ENCODE measurements at regions not wholly inside any gene's neighbourhood (a gene's known extent, or its start where the extent isn't known, plus 50 kb on each side); places are given as distances from the start of the nearest gene placed in this dataset.
A peak's percentile ranks its signal among the peaks of the same experiment; 100 is the strongest.
"Not testable (repeated sequence)": the region's sequence is repeated elsewhere in the genome, so short reads cannot be mapped to it uniquely, and the experiment has no call there.

DNA sequence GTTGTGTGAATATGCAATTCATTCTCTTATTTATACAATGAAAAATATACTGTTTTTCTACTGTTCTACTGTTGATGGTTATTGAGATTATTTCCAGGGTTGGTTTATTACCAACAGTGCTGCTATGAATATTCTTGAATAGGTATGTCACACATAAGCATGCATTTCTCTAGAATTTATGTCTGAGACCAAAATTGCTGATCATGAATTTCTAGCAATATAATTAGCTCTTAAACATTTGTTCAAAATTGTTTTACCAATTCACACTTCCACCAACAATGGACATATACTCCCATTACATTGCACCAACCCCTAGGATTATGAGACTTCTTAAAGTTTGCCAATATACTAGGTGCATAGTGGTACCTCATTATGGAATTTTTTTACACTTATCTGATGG lies 164.1 kb upstream of the KCNQ5 start:
- no peak for DNase-seq (ENCODE audit: low read depth, low spot score)

DNA sequence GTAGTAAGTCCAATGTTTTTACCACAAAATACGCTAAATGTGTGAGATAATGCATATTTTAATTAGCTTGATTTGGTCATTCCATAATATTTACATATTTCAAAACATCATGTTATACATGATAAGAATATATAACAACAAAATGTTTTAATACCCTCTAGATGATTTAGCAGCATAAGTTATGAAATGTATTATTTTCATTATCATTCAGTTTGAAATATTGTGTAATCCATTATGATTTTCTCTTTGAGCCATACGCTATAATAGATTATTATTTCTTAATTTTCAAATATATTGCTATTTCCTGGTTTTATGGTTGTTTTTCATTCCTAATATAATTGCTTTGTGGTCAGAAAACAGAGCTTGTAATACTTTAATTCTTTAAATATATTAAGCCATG lies 163.3 kb upstream of the KCNQ5 start:
- DNase-seq (ENCODE audit: low read depth, low spot score), result no peak

DNA sequence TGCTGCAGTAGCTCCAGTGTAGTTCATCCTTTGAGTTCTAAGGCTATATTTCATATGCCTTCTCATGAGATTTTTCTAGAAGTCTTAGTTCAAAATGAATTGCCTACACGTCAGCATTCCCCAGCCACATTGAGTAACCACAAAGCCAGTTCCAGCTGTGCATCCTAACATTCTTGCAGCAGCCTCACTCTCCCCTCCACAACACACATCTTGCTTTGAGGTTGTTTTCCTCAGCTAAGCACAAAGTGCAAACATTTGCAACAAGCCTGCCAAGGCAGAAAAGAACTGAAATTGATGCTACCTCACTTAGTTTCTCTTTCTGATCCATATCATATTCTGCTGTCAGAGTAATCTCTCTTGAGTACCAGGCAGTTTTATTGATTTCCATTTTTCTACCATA lies 160.7 kb upstream of the KCNQ5 start:
- DNase-seq (ENCODE audit: low read depth, low spot score), result peak; percentile 30

DNA sequence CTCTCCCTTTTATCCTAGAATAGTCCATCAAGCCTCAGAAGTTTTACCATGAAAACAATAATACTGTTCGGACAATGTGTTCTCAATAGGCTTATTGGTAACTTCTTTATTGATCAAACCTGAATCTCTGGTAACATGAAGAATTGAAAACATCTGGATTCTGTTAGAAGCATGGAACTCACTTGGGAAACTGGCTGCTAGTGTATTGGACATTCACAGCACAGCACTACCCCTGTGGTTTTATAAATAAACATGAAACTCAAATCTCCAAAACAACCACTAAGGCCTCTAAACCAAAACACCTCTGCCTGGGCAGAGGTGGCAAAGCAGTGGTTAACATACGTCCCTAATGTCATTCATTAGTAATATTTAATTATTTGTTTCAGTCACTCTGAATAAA lies 157.6 kb upstream of the KCNQ5 start:
- peak; percentile 16 for DNase-seq (ENCODE audit: low read depth, low spot score)

DNA sequence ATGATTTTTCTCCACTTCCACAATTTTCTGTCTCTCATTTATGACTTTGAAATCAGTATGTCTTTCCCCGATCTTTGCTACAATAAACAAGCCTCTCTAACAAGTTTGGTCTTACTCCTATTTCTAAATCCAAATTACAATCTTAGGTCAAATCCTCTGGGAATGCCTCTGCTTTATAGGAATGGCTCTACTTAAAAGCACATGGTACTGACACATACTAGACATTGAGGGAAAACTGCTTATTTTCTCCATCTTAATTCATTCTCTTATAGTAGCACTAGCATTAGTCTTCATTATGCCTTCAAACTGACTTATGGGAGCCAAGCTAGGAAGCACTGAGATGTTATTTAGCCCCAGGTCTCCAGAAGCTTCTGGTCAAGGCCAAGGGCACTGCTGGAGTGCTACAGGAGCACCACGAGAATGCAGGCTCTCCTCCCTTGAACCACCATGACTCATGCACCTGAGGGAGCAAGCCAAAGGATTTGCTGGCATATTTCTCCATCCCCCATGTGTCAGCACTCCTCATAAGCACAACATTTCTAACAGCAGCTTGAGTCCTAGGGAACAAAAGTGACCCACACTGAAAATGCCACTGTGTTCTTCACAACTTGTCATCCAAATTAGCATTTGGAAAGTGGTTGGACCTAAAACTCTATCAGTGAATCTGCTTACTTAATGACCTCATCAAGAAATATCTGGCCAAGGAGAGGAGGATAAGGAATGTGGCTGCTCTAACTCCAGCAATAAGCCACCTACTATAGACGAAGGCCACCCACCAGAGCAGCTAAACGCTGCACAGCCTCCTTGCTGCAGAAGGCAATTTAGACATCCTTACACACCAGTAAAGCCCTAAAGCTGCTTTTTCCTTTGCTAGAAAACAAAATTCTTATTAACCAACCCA lies 156.8 kb upstream of the KCNQ5 start:
- peak; percentile 85 for DNase-seq (ENCODE audit: low read depth, low spot score)

DNA sequence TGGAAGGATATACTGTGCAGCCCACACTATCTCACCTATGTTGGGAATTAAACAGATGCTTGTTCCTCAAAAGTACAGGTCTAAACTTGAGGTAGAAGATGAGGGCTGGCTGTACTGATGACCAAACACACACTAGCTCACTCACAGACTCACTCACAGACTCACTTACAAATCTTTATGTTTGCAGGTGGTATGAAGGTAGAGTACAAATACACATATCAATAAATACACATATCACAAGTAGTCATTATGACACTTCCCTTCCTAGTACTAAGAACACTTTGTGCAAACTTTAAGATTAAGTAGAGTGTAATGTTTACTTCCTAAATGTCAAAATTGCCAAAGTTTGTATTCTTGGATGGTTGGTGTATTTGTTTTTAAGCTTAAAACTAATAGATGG lies 155.4 kb upstream of the KCNQ5 start:
- no peak for DNase-seq (ENCODE audit: low read depth, low spot score)

DNA sequence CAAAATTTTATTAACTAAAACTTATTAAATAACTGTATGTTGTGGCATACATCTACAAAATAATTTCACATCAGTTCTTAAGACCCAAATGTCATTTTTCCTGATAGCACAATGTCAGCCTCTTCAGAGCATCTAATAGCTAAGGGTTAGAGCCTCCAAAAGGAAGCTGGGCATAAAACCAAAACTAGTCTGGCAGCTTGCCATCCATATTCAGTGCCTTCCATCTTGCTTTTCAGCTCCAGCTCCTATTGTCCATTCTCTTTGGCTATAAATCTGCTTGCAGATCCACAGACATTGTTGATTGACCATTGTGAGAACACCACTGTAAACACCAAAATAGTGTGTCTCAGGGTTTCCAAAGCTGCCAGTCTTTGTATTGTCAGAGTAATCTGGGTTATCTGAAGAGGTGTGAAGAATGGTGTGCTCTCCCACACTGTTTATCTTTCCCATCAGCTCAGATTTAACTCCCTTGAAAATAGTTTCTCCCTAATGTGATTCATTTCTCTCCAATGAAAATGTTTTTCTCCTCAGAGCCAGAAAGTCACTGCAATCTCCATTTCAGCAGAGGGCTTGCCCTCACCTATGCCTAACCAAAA lies 154.8 kb upstream of the KCNQ5 start:
- DNase-seq (ENCODE audit: low read depth, low spot score), result peak; percentile 18

DNA sequence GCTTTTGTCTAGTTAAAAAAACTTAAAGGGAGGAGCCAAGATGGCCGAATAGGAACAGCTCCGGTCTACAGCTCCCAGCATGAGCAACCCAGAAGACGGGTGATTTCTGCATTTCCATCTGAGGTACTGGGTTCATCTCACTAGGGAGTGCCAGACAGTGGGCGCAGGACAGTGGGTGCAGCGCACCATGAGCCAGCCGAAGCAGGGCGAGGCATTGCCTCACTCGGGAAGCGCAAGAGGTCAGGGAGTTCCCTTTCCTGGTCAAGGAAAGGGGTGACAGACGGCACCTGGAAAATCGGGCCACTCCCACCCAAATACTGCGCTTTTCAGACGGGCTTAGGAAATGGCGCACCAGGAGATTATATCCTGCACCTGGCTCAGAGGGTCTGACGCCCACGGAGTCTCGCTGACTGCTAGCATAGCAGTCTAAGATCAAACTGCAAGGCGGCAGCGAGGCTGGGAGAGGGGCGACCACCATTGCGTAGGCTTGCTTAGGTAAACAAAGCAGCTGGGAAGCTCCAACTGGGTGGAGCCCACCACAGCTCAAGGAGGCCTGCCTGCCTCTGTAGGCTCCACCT lies 152.4 kb upstream of the KCNQ5 start:
- DNase-seq (ENCODE audit: low read depth, low spot score), result not testable (repeated sequence)

DNA sequence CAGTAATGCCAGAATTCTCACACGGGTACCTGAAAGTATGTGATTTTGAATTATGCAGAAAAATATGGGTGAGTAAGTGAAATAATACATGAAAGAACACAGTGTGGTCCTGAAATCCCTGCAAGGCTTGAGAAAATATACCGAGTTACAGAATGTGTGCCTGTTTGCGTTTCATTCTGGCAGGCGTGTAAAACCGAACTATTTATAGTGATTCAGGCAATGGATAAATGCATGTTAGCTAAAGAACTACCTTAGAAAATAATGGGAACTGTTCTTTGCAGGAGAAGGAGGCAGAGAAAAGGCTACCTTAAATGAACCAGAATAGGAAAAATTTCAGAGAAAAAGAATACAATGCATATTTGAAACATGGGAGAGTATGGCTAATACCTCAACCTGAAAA lies 145.8 kb upstream of the KCNQ5 start:
- no peak for DNase-seq (ENCODE audit: low read depth, low spot score)

DNA sequence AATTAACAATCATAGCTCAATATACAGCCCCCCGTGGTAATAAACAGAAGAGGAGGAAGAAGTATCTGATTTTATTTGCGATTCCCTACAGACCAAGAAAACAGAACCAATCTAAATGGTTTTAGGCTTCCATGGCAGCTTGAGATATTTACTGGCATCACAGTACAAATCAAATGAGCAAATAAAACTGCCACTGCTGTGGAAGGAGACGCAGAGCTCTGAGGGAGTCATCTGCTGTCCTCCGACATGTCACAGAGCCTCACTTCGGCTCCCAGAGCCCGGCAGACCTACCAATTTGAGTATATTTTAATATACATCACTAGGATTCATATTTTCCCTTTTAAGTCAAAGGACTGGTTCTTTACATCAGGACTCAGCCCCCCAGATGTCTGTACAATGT lies 145.2 kb upstream of the KCNQ5 start:
- DNase-seq (ENCODE audit: low read depth, low spot score), result no peak

DNA sequence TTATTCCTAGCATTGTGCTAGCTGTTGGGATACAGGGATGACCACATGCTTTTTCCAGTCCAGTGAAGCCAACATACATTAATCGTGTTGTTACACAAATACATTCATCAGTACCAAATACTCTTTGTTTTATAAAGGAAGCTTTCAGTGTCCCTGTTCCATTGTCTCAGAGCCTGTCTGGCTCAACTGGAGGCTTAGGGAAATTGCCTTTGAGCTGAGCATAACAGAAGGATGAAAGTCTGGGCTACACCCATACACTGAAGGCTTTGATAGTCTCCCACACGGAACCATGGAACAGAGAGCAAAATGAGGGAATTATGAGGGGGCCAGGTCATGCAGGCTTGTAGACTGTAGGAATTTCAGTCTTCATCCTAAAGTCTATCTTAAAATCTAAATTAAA lies 126.4 kb upstream of the KCNQ5 start:
- DNase-seq (ENCODE audit: low read depth, low spot score), result no peak

DNA sequence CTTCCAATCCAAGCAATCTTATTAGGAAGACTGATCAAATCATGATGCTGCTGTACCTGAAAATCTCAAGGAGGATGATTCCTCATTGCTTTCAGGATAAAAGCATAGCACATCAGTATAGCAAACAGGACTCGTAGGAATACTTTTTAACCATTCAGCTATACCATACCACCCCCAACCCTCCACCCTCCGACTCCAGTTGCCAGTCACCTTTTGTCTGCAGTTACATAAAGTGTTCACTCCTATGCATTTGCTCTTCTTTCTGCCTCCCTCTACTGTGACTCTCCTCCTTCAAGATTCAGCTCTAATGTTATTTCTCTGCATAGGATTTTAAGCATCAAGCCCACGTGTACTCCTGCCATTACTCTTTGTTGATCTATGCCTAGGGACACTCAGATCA lies 124.7 kb upstream of the KCNQ5 start:
- no peak for DNase-seq (ENCODE audit: low read depth, low spot score)

DNA sequence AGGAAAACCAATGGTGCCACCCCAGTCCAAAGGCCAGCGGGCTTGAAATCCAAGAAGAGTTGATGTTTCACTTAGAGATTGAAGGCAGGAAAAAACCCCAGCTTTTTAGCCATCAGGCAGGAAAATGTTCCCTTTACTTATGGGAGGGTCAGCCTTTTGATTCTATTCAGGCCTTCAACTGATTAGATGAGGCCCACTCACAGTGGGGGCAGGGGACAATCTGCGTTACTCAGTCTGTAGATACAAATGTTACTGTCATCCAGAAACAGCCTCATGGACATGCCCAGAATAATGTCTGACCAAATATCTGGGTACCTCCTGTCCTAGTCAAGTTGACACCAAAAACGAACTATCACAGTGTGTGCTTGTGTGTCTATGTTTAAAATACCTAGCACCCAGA lies 121.2 kb upstream of the KCNQ5 start:
- DNase-seq (ENCODE audit: low read depth, low spot score), result no peak

DNA sequence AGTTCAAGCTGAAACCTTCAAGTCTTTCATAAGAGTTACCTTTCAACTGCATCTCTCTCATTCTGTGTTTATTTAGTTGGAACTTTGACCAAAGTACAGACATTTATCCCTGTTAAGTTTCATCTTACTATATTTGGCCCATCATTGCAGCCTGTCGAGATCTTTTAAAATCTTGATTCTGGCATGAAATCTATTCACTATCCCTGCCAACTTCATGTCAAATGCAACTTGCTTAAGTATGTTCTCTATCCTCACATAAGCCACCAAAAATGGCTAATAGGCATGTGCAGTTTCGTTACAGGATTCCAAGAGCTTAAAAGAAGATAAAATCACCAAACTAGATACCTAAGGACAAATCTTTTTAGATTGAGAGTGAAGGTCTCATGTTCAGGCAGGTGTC lies 117.5 kb upstream of the KCNQ5 start:
- no peak for DNase-seq (ENCODE audit: low read depth, low spot score)

DNA sequence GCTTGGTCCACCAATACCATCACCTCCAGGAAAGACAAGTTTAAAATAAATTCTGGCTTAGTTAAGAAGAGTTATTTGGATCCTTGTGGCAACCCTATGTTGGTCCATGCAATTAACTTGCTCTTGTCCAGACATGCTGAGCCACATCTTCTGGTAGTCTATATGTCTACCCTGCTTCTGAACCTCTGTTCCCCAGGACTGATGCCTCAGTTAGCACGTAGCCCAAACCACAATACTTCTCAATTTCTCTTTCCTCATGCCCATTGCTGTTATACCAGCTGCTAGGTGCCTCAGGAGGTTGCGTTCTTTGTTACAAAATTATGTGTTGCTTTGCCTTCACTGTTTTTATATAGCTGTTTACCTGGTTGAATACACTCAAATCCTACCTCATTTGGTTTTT lies 116.4 kb upstream of the KCNQ5 start:
- DNase-seq (ENCODE audit: low read depth, low spot score), result no peak

DNA sequence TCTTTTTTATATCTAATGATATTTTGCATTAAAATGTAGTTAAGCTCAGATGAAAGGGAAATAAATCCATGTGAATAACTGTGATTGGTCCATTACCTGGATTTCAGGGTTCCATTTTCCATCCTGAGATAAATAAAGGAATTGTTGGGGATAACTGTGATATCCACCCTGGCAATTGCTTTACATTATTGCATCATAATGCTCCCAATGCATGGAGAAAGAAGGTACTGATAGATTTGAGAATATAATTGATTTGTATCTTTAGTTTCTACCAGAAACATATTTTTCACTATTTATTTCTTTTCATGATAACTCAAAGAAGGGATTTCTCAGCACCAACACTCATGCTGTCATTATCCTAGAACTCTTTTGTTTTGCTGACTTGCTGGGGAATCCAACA lies 102.0 kb upstream of the KCNQ5 start:
- no peak for DNase-seq (ENCODE audit: low read depth, low spot score)

DNA sequence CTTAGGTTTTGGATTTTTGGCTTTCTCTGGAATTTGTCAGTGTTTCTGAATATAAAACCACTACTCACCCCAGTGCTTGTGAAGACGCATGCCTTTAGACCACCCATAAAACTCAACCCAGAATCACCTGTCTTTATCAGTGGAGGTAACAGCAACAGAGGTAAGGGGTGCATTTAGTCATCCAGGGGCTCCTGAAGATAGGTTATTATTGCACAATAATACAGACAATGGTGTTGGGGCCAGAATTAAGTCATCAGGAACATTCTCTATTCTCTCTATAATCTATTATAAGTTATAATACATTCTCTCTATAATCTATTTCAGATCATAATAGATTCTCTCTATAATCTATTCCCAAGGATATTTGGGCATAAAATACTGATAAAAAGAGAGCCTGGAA lies 100.2 kb upstream of the KCNQ5 start:
- DNase-seq (ENCODE audit: low read depth, low spot score), result no peak

DNA sequence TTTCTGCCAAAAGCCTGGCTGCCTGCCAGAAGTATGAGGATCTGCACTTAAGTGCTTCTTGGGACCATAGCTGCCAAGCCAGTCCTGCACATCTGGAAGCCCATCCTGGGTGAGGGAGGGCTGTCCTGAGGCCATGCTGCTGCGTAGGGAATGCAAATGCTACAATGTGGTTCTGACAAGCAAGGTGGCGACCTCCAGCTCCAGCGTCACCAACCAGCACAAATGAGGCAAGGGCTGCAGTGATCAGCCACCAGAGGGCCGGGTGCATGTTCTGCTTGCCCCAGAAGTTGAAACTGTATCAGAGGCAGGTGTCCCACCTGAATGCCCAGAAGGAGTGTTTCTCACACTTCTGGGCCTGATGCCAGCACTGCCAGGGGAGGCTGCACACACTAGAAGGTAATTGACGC lies 99.1 kb upstream of the KCNQ5 start:
- DNase-seq (ENCODE audit: low read depth, low spot score), result no peak

DNA sequence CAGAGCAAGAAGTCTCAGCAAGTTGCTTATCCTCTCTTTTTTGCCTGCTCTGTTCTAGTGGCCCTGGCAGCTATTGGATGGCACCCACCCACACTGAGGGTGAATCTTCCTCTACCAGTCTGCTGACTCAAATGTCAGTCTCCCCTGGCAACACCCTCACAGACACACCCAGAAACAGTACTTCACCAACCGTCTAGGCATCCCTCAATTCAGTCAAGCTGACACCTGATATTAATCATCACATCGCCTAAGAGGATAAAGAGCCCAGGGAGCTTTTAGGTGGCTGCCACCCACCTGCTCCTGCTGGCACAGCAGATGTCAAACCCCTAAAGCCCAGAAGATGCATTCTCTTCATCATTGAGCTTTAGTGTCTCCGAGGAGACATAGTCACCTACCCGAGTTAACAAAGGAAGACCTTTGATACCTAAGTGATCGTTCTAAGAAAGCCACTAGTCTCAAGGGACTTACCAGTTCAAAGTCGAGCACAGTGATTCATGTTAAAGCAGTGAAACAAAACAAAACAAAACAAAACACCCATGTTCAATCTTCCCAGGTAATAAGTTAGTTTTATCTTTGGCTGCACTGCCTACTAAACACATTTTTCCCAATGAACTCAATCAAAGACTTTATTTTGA lies 97.7 kb upstream of the KCNQ5 start:
- no peak for DNase-seq (ENCODE audit: low read depth, low spot score)

DNA sequence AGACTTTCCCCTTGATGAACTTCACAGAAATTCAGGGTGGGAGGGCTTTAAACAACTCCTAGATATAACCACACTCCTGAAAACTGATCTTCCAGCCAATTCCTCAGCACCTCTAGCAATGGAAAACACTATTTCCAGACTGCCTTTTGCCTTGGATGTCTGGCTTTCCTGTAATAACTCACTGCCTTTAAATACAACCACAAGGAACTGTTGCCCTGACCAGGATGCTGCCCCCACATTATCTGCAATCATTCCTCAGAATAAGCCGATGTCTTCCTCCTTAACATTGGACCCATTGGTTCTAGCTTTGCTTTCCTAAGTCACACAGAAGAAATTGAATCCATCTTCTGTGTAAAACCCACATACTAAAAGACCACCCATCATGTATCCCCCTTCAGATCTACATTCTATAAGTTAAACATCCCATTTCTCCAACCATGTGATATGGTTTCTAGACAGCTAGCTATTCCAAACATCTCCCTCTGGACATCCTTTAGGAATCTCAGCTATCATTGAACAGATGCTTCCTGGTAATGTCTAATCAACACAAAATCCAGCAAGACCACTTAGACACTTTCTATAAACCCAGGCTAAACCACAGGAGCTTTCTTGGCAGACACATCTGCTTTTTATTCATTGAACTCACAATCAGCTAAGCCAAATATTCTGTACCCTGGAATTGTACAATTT lies 95.9 kb upstream of the KCNQ5 start:
- peak; percentile 34 for DNase-seq (ENCODE audit: low read depth, low spot score)

DNA sequence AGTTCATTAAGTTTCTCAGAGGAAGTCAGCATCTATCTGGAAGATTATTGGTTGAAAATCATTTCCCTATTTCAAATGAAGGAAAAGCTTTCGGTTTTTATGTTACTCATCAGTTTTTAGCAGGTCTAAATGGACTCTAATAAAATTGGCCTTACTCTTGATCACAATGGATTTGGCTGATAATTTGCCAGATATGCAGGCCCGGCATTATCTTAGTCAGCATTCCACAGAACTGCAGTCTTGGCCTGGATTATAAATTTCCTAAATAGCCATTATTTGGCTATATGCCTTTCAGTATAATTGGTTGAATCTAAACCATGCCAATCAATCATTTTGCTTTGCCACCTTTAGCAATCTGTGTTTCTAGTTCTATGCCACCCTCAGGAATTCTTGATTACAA lies 91.7 kb upstream of the KCNQ5 start:
- DNase-seq (ENCODE audit: low read depth, low spot score), result peak; percentile 17

DNA sequence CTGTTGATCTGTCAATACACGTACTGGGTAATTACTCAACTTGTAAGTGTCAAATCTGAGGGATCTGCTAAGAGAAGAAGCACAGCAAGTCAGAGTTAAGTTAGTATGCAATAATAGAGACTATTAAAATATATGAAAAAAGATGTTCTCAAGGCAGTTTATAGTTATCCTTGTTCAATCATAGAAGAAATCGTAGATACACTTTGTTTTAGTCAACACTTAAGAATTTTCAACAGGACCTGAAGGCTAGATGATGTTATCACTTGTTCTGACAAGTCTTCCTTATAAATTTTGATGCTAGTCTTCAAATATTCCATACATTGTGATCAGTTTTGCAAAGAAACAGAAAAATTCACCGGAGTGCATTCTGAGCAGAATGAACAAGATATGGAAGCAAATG lies 91.1 kb upstream of the KCNQ5 start:
- no peak for DNase-seq (ENCODE audit: low read depth, low spot score)

All from astrocyte of the hippocampus (primary cell).